DND-41 (cell line): ENCODE measurements at regions not wholly inside any gene's neighbourhood (a gene's known extent, or its start where the extent isn't known, plus 50 kb on each side); places are given as distances from the start of the nearest gene placed in this dataset.

Source experiments
- ATAC-seq: fragments of 200-7000 bp; cut with Tn5 transposase; 3 replicates; pipeline ENCODE4 v1.9.1; 2021; ENCODE audit warnings: low read depth; ENCODE audit not compliant: insufficient read depth
- DNase-seq: peaks from one replicate; pipeline ENCODE4 v3.0.0-alpha.2; 2020
- H2AFZ ChIP-seq: 2 replicates; pipeline ENCODE4 v1.6.0; 2012; ENCODE audit warnings: low read depth, low read length
- H3K27ac ChIP-seq: 2 replicates; pipeline ENCODE4 v1.5.1; 2012; ENCODE audit warnings: low read length, inconsistent platforms
- H3K27me3 ChIP-seq: fragments of 200-600 bp; sonication (generic); 2 replicates; pipeline ENCODE4 v1.6.0; 2012; ENCODE audit warnings: low read length, mild to moderate bottlenecking, inconsistent platforms; ENCODE audit not compliant: insufficient read depth, poor library complexity
- H3K36me3 ChIP-seq: 2 replicates; pipeline ENCODE4 v1.5.1; 2012; ENCODE audit warnings: low read length, inconsistent platforms; ENCODE audit not compliant: insufficient read depth
- H3K4me1 ChIP-seq: 2 replicates; pipeline ENCODE4 v1.5.1; 2012; ENCODE audit warnings: mild to moderate bottlenecking, low read length; ENCODE audit not compliant: insufficient read depth
- H3K4me2 ChIP-seq: 2 replicates; pipeline ENCODE4 v1.6.0; 2012; ENCODE audit warnings: mild to moderate bottlenecking, moderate library complexity, low read length, inconsistent platforms; ENCODE audit not compliant: insufficient read depth
- H3K4me3 ChIP-seq, 2 experiments: fragments of 200-600 bp in 1 of 2; shearing (Covaris generic) in 1 of 2; 2 replicates each; pipeline ENCODE4 v1.5.1; 2012 to 2016; ENCODE audit warnings: inconsistent platforms in 2 of 2, low read length in 2 of 2, mild to moderate bottlenecking in 2 of 2, low read depth in 1 of 2, moderate library complexity in 1 of 2
- H3K79me2 ChIP-seq: 2 replicates; pipeline ENCODE4 v1.6.0; 2012; ENCODE audit warnings: low read length, inconsistent platforms; ENCODE audit not compliant: insufficient read depth
- H3K9ac ChIP-seq: 2 replicates; pipeline ENCODE4 v1.6.0; 2012; ENCODE audit warnings: low read depth, mild to moderate bottlenecking, inconsistent platforms, low read length, moderate library complexity
- H3K9me3 ChIP-seq: 2 replicates; pipeline ENCODE4 v1.5.1; 2012; ENCODE audit warnings: low read length, moderate library complexity, mild to moderate bottlenecking, inconsistent platforms; ENCODE audit not compliant: insufficient read depth, severe bottlenecking
- H4K20me1 ChIP-seq: 2 replicates; pipeline ENCODE4 v1.6.0; 2012; ENCODE audit warnings: low read length; ENCODE audit not compliant: insufficient read depth
- EZH2 ChIP-seq: IDR thresholded peaks from 3 replicates; pipeline ENCODE4 v1.6.1; 2012; ENCODE audit warnings: borderline replicate concordance, low read depth, mild to moderate bottlenecking, moderate library complexity, low read length, inconsistent platforms; ENCODE audit not compliant: severe bottlenecking
- TF ChIP-seq, protein P1 (sequence below): IDR thresholded peaks from 2 replicates; pipeline ENCODE4 v1.5.1; 2012; ENCODE audit warnings: borderline replicate concordance, low read length, moderate library complexity, mild to moderate bottlenecking; ENCODE audit not compliant: poor library complexity, severe bottlenecking; ENCODE audit errors: extremely low read depth

DNA sequence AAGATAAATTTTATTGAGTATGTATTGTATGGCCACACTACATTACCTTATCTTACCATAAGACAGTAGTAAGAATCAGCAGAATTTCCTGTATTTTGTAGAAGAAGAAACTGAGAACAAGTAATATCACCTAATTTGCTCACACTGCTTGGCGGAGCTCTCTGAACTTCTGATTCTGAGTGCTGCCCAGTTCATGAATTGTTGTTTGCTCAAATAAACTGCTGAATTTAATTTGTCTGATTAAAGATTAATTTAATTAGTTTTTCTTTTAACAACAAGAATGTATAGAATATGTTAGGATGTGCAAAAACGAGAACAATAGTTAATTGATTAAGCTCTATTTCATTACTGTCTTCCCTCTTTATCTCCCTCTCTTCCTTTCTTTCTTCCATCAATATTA lies 100.1 kb upstream of the ERBB4 start:
- ATAC-seq (no peak), DNase-seq (no peak)
- H3K9me3 ChIP-seq, result no peaks in the 10 kb centered on the region
- no peaks in the 10 kb centered on the region for H3K36me3 ChIP-seq
- TF ChIP-seq, protein P1, sequence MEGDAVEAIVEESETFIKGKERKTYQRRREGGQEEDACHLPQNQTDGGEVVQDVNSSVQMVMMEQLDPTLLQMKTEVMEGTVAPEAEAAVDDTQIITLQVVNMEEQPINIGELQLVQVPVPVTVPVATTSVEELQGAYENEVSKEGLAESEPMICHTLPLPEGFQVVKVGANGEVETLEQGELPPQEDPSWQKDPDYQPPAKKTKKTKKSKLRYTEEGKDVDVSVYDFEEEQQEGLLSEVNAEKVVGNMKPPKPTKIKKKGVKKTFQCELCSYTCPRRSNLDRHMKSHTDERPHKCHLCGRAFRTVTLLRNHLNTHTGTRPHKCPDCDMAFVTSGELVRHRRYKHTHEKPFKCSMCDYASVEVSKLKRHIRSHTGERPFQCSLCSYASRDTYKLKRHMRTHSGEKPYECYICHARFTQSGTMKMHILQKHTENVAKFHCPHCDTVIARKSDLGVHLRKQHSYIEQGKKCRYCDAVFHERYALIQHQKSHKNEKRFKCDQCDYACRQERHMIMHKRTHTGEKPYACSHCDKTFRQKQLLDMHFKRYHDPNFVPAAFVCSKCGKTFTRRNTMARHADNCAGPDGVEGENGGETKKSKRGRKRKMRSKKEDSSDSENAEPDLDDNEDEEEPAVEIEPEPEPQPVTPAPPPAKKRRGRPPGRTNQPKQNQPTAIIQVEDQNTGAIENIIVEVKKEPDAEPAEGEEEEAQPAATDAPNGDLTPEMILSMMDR, result no peak
- TF ChIP-seq EZH2, result no peak
- no peaks in the 10 kb centered on the region for H3K4me1 ChIP-seq
- H3K4me2 ChIP-seq, result no peak overlapping the region
- peaks cover 3% of the 10 kb centered on the region for H3K27me3 ChIP-seq
- H3K4me3 ChIP-seq, result no peak overlapping the region
- no peak overlapping the region for H2AFZ ChIP-seq
- no peaks in the 10 kb centered on the region for H3K79me2 ChIP-seq
- no peak overlapping the region for H3K9ac ChIP-seq
- H4K20me1 ChIP-seq, result no peaks in the 10 kb centered on the region
- H3K27ac ChIP-seq, result no peak overlapping the region

DNA sequence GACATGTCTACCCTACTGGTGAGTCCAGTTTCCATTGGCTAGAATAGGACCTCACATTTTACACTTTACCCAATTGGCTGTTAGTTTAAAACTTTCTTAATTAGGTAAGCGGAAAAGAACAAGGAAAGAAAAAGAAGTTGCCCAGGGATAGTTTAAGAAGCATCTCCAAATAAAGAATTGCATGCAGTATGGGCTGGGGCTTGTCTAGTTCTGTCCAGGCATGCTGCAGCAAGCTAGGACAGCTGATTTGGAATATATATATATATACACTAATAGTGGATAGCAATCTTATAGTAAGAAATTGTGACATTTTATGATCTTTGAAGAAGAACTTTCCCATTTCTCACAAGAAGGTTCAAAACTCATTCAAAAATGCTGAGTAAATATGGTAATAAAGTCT lies 90.0 kb upstream of the ERBB4 start:
- no peaks in the 10 kb centered on the region for H3K4me1 ChIP-seq
- ATAC-seq (no peak), DNase-seq (no peak)
- no peaks in the 10 kb centered on the region for H3K36me3 ChIP-seq
- H3K9me3 ChIP-seq, result no peaks in the 10 kb centered on the region
- no peak overlapping the region for H2AFZ ChIP-seq
- no peak overlapping the region for H3K4me2 ChIP-seq
- H3K9ac ChIP-seq, result no peak overlapping the region
- H3K4me3 ChIP-seq, result no peak overlapping the region
- H3K27ac ChIP-seq, result no peak overlapping the region
- H3K27me3 ChIP-seq, result no peaks in the 10 kb centered on the region
- TF ChIP-seq, protein P1, result no peak
- TF ChIP-seq EZH2, result no peak
- no peaks in the 10 kb centered on the region for H3K79me2 ChIP-seq
- no peaks in the 10 kb centered on the region for H4K20me1 ChIP-seq

DNA sequence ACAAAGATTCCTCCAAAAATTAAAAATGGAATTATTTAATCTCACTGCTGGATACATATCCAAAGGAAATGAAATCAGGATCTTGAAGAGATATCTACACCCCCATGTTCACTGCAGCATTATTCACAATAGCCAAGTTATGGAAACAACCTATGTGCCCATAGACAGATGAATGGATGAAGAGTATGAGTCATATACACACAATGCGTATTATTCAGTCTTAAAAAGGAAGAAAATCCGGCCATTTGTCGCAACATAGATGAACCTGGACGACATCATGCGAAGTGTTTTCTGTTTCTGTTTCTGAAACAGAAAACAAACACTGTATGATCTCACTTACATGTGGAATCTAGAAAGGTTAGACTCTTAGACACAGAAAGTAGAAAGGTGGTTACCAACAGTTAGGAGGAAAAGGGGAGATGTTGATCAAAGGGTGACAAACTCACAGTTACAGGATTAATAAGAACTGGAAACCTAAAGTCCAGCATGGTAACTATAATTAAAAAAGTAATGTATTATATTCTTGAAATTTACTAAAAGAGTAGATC lies 87.8 kb upstream of the ERBB4 start:
- H3K27ac ChIP-seq, result no peak overlapping the region
- no peaks in the 10 kb centered on the region for H3K9me3 ChIP-seq

More for the DNA sequence above, 87.8 kb upstream of the ERBB4 start:
- Histone ChIP-seq H3K79me2 (no peaks in the 10 kb centered on the region), H3K27me3 (no peaks in the 10 kb centered on the region), H3K9ac (no peak overlapping the region), H3K36me3 (no peaks in the 10 kb centered on the region), H3K4me3 (no peak overlapping the region), H3K4me2 (no peak overlapping the region), H4K20me1 (no peaks in the 10 kb centered on the region), H3K4me1 (no peaks in the 10 kb centered on the region), H2AFZ (no peak overlapping the region)
- DNase-seq, result no peak
- no peak for TF ChIP-seq EZH2
- TF ChIP-seq, protein P1, result no peak
- ATAC-seq, result no peak
